Keratinocyte (primary cell): ENCODE measurements at regions not wholly inside any gene's neighbourhood (a gene's known extent, or its start where the extent isn't known, plus 50 kb on each side); places are given as distances from the start of the nearest gene placed in this dataset.

Source experiments
- DNase-seq: peaks from one replicate; pipeline ENCODE4 v3.0.0-alpha.2; 2011; ENCODE audit warnings: low read depth, missing footprints, low spot score
- FAIRE-seq: peaks from 2 replicates; lab custom pipeline; 2011; peaks lifted over from hg19 to GRCh38; lab: Jason Lieb, UNC
- H2AFZ ChIP-seq: 2 replicates; pipeline ENCODE4 v1.6.0; 2012; ENCODE audit warnings: low read length, control low read depth, inconsistent platforms; ENCODE audit not compliant: control insufficient read depth
- H3K27ac ChIP-seq: 2 replicates; pipeline ENCODE4 v1.5.1; 2011; ENCODE audit warnings: low read length; ENCODE audit not compliant: control insufficient read depth, insufficient read depth
- H3K27me3 ChIP-seq: 3 replicates; pipeline ENCODE4 v1.6.0; 2011; ENCODE audit warnings: low read length; ENCODE audit not compliant: control insufficient read depth, insufficient read depth; ENCODE audit errors: extremely low read depth
- H3K36me3 ChIP-seq, 2 experiments: 2 replicates in 1 of 2; 3 replicates in 1 of 2; pipeline ENCODE4 v1.5.1; 2011; ENCODE audit warnings: low read length in 2 of 2, mild to moderate bottlenecking in 1 of 2; ENCODE audit not compliant: control insufficient read depth in 2 of 2, insufficient read depth in 2 of 2; ENCODE audit errors: extremely low read depth in 1 of 2
- H3K4me1 ChIP-seq: 3 replicates; pipeline ENCODE4 v1.5.1; 2011; ENCODE audit warnings: low read length; ENCODE audit not compliant: control insufficient read depth, insufficient read depth; ENCODE audit errors: extremely low read depth
- H3K4me2 ChIP-seq: 3 replicates; pipeline ENCODE4 v1.6.0; 2011; ENCODE audit warnings: low read depth, low read length; ENCODE audit not compliant: control insufficient read depth, insufficient read depth; ENCODE audit errors: extremely low read depth
- H3K4me3 ChIP-seq, 3 experiments: fragments of 200-600 bp in 1 of 3; sonication (generic) in 1 of 3; 2 replicates in 2 of 3; 3 replicates in 1 of 3; pipeline ENCODE4 v1.5.1; 2011 to 2016; ENCODE audit warnings: low read length in 3 of 3, mild to moderate bottlenecking in 3 of 3, control low read depth in 2 of 3, inconsistent platforms in 1 of 3, low read depth in 1 of 3, mixed read lengths in 1 of 3, mixed run types in 1 of 3, moderate library complexity in 1 of 3; ENCODE audit not compliant: control insufficient read depth in 2 of 3, insufficient read depth in 2 of 3; ENCODE audit errors: extremely low read depth in 1 of 3
- H3K79me2 ChIP-seq: 2 replicates; pipeline ENCODE4 v1.6.0; 2012; ENCODE audit warnings: low read length; ENCODE audit not compliant: control insufficient read depth, insufficient read depth
- H3K9ac ChIP-seq: 3 replicates; pipeline ENCODE4 v1.6.0; 2011; ENCODE audit warnings: low read length; ENCODE audit not compliant: control insufficient read depth, insufficient read depth; ENCODE audit errors: extremely low read depth
- H3K9me1 ChIP-seq: 3 replicates; pipeline ENCODE4 v1.6.0; 2011; ENCODE audit warnings: low read length; ENCODE audit not compliant: control insufficient read depth, insufficient read depth; ENCODE audit errors: extremely low read depth
- H3K9me3 ChIP-seq: 2 replicates; pipeline ENCODE4 v1.5.1; 2012; ENCODE audit warnings: low read depth, low read length; ENCODE audit not compliant: control insufficient read depth
- H4K20me1 ChIP-seq: 3 replicates; pipeline ENCODE4 v1.6.0; 2011; ENCODE audit warnings: low read length; ENCODE audit not compliant: control insufficient read depth, insufficient read depth; ENCODE audit errors: extremely low read depth
- CTCF ChIP-seq, 3 experiments: IDR thresholded peaks in 1 of 3; conservative IDR thresholded peaks in 1 of 3; optimal IDR thresholded peaks in 1 of 3; 2 replicates in 2 of 3; 3 replicates in 1 of 3; pipeline versions ENCODE3 to v1.5.1; 2011; ENCODE audit warnings: low read length in 3 of 3, mild to moderate bottlenecking in 3 of 3, moderate library complexity in 2 of 3, control low read depth in 1 of 3, inconsistent platforms in 1 of 3; ENCODE audit not compliant: insufficient read depth in 2 of 3; ENCODE audit errors: extremely low read depth in 1 of 3
- EZH2 ChIP-seq: IDR thresholded peaks from one replicate; pipeline ENCODE4 v1.6.1; 2012; ENCODE audit warnings: inconsistent platforms, mild to moderate bottlenecking, low read length, moderate library complexity
- dilution Hi-C: fragments of 300-500 bp; cut with MboI; formaldehyde crosslinking; loops from one replicate; pipeline ENCODE4 v1.7.0; 2020; ENCODE audit warnings: low sequenced_read_pairs; ENCODE audit not compliant: extremely low pct_ligation_motif_present

DNA sequence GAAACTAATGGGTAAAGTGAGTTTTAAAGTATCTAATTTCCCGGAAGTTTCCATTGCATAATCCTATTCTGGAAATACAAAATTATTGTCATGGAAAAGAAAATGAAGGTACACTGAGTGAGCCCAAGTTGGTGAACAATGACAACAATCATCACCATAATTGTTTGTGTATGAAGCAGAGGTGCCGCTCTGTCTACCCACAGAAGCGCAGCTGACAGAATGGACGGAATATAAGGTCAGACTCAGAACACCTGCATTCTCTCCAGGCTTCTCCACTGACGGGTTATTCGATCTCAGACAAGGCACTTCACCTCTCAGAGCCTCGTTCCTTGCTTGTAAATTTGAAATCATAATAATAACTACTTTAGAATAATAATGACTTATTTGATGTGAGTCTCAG, 99.1 kb upstream of the NGF start:
- no peaks in the 10 kb centered on the region for H3K79me2 ChIP-seq
- H2AFZ ChIP-seq = no peak overlapping the region
- H3K9me3 ChIP-seq = no peaks in the 10 kb centered on the region
- no peaks in the 10 kb centered on the region for H3K9me1 ChIP-seq
- no peaks in the 10 kb centered on the region for H4K20me1 ChIP-seq
- no peak overlapping the region for H3K9ac ChIP-seq
- TF ChIP-seq EZH2 (no peak), CTCF (optimal IDR thresholded peaks at IDR 0.05 in 1 of 3, IDR thresholded peaks at IDR 0.05 in 1 of 3, conservative IDR thresholded peaks at IDR 0.05 in 1 of 3; ENCODE audit: extremely low read depth in 1 of 3, insufficient read depth in 2 of 3, low read length in 3 of 3) (no peak)
- H3K4me3 ChIP-seq = no peak overlapping the region
- dilution Hi-C loops = no loop called here
- peaks cover under 1% of the 10 kb centered on the region for H3K4me1 ChIP-seq
- no peak for FAIRE-seq
- H3K27me3 ChIP-seq = no peaks in the 10 kb centered on the region
- H3K4me2 ChIP-seq = no peak overlapping the region
- H3K36me3 ChIP-seq = no peaks in the 10 kb centered on the region
- DNase-seq = no peak
- H3K27ac ChIP-seq = no peak overlapping the region

GRCh38 chr1:115436596-115436995, 98.5 kb upstream of the NGF start:
- peaks cover 4% of the 10 kb centered on the region for H3K4me1 ChIP-seq
- no peak overlapping the region for H3K9ac ChIP-seq
- H3K79me2 ChIP-seq = no peaks in the 10 kb centered on the region
- H2AFZ ChIP-seq = no peak overlapping the region
- H3K4me3 ChIP-seq = no peak overlapping the region
- H3K36me3 ChIP-seq = no peaks in the 10 kb centered on the region
- TF ChIP-seq EZH2 (no peak), CTCF (optimal IDR thresholded peaks at IDR 0.05 in 1 of 3, IDR thresholded peaks at IDR 0.05 in 1 of 3, conservative IDR thresholded peaks at IDR 0.05 in 1 of 3; ENCODE audit: extremely low read depth in 1 of 3, insufficient read depth in 2 of 3, low read length in 3 of 3) (no peak)
- no peaks in the 10 kb centered on the region for H3K27me3 ChIP-seq
- no peak overlapping the region for H3K4me2 ChIP-seq
- H3K27ac ChIP-seq = no peak overlapping the region
- dilution Hi-C loops = no loop called here
- H4K20me1 ChIP-seq = no peaks in the 10 kb centered on the region
- FAIRE-seq (no peak), DNase-seq (no peak)
- no peaks in the 10 kb centered on the region for H3K9me3 ChIP-seq
- H3K9me1 ChIP-seq = no peaks in the 10 kb centered on the region
